Progenitor cell of endocrine pancreas (in vitro differentiated cells): ENCODE measurements at regions not wholly inside any gene's neighbourhood (a gene's known extent, or its start where the extent isn't known, plus 50 kb on each side); places are given as distances from the start of the nearest gene placed in this dataset.

Source experiments
- DNase-seq: peaks from one replicate; pipeline ENCODE4 v3.0.0; 2021; ENCODE audit warnings: low spot score; ENCODE audit not compliant: unreplicated experiment
- H3K27ac Mint-ChIP-seq: 2 replicates; pipeline ENCODE4 v1.8.0; 2021; ENCODE audit warnings: mild to moderate bottlenecking, moderate library complexity, mixed read lengths
- H3K27me3 Mint-ChIP-seq: 2 replicates; pipeline ENCODE4 v1.8.0; 2021; ENCODE audit warnings: mixed read lengths
- H3K36me3 Mint-ChIP-seq: 2 replicates; pipeline ENCODE4 v1.8.0; 2022; ENCODE audit warnings: mixed read lengths; ENCODE audit not compliant: insufficient read depth
- H3K4me1 Mint-ChIP-seq: 2 replicates; pipeline ENCODE4 v1.8.0; 2021; ENCODE audit warnings: low read depth, mixed read lengths
- H3K4me3 Mint-ChIP-seq: 2 replicates; pipeline ENCODE4 v1.8.0; 2021; ENCODE audit warnings: low read depth, mild to moderate bottlenecking, moderate library complexity, mixed read lengths
- H3K9me3 Mint-ChIP-seq: 2 replicates; pipeline ENCODE4 v1.8.0; 2021; ENCODE audit warnings: low read depth, mixed read lengths
- CTCF ChIP-seq: fragments of 200-600 bp; sonication (generic); IDR thresholded peaks from one replicate; pipeline ENCODE4 v1.5.0; 2021; ENCODE audit warnings: antibody characterized with exemption, mild to moderate bottlenecking; ENCODE audit not compliant: unreplicated experiment

DNA sequence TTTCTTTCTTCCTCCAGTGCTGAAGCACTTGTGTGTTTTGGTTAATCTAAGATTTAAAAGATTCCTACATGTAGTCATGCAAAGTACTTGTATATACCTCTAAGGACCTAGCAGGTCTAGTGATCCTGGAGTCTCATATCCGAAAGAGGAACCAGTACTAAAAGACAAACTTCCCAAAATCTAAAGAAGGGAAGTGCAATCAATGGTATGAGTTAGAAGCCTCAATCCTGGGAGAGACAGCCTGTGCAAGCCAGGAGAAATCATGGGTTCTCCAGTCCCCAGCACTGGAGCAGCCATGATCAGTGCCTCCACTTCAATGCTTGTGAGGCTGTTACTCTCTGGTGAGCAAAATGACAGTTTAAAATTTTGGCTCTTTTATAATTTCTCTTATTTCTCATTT is 277.4 kb downstream of the DAD1 start:
- no peak for DNase-seq
- H3K27me3 Mint-ChIP-seq, result no peaks in the 10 kb centered on the region
- no peak overlapping the region for H3K27ac Mint-ChIP-seq
- TF ChIP-seq CTCF, result no peak
- H3K9me3 Mint-ChIP-seq, result no peaks in the 10 kb centered on the region
- no peak overlapping the region for H3K4me3 Mint-ChIP-seq
- H3K4me1 Mint-ChIP-seq, result peaks cover 7% of the 10 kb centered on the region
- H3K36me3 Mint-ChIP-seq, result no peaks in the 10 kb centered on the region

DNA sequence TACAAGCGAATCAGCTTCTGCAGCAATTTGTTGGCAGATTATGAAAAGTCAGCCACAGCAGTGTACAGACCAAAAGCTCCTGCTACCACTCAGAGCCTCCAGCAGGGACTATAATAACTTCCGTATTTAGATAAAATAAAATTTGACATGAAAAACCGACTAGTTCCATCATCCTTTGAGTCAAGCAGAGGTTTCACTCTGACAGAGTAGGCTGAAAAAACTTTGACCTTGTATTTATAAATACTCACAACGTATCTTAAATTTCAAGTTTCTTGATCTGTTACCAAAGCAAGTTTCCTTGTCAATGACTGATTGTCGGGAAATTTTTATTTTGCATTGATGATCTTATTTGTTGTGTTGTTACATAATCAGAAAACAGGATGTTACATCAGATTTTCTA is 283.4 kb downstream of the DAD1 start:
- Mint-ChIP-seq H3K4me1 (peaks cover 7% of the 10 kb centered on the region), H3K27me3 (no peaks in the 10 kb centered on the region), H3K27ac (no peak overlapping the region), H3K4me3 (no peak overlapping the region), H3K9me3 (no peaks in the 10 kb centered on the region), H3K36me3 (no peaks in the 10 kb centered on the region)
- no peak for TF ChIP-seq CTCF
- DNase-seq, result no peak

- no peak for DNase-seq
- no peak overlapping the region for H3K27ac Mint-ChIP-seq
- no peaks in the 10 kb centered on the region for H3K36me3 Mint-ChIP-seq
- no peak overlapping the region for H3K4me3 Mint-ChIP-seq
- H3K9me3 Mint-ChIP-seq, result no peaks in the 10 kb centered on the region
- H3K4me1 Mint-ChIP-seq, result peaks cover 7% of the 10 kb centered on the region
- TF ChIP-seq CTCF, result no peak
- H3K27me3 Mint-ChIP-seq, result no peaks in the 10 kb centered on the region
Observed at GRCh38 chr14:22304326-22304725, 284.7 kb downstream of the DAD1 start.

DNA sequence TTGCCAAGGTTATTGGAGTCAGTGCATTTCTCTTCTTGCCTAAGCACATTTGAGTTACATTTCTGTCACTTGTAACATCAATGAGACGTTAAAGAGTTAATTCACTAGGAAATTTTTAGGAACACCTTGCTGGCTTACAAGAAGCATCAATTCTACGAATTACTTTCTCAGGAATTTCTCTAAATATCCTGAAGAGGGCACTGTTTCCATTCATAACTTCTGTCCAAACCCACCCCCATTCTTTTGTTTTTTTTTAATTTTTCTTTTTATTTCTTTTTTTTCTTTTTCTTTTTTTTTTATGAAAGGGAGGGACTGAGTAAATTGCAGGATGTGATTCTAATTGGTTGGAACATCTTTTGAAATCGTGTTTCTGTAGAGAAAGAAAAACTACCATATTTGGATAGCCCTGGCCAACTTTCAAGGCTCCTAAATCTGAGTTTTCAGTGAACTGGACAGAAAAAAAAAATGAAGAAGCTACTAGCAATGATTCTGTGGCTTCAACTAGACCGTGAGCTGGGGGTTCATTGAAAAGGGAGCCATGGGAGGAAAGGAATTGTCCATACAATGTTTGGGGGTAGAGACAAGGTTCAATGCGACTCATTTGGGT is 285.3 kb downstream of the DAD1 start:
- Mint-ChIP-seq H3K4me3 (no peak overlapping the region), H3K27ac (no peak overlapping the region), H3K9me3 (no peaks in the 10 kb centered on the region), H3K4me1 (peaks cover 7% of the 10 kb centered on the region), H3K27me3 (no peaks in the 10 kb centered on the region), H3K36me3 (no peaks in the 10 kb centered on the region)
- TF ChIP-seq CTCF, result peak; percentile 55
- no peak for DNase-seq

- H3K27ac Mint-ChIP-seq, result no peak overlapping the region
- no peak for DNase-seq
- TF ChIP-seq CTCF, result no peak
- H3K36me3 Mint-ChIP-seq, result peaks cover 2% of the 10 kb centered on the region
- H3K27me3 Mint-ChIP-seq, result no peaks in the 10 kb centered on the region
- peaks cover 3% of the 10 kb centered on the region for H3K9me3 Mint-ChIP-seq
- peaks cover 32% of the 10 kb centered on the region for H3K4me1 Mint-ChIP-seq
- H3K4me3 Mint-ChIP-seq, result no peak overlapping the region
Observed at GRCh38 chr14:22300646-22301045, 288.4 kb downstream of the DAD1 start.
